H1 (cell line): ENCODE measurements at regions not wholly inside any gene's neighbourhood (a gene's known extent, or its start where the extent isn't known, plus 50 kb on each side); places are given as distances from the start of the nearest gene placed in this dataset.
"Not testable (repeated sequence)": the region's sequence is repeated elsewhere in the genome, so short reads cannot be mapped to it uniquely, and the experiment has no call there.

Experiments used
- CTCF ChIA-PET: fragments of 300-600 bp; sonication (Branson Sonifier 250); formaldehyde crosslinking; loops from one replicate; lab custom pipeline; 2021; ENCODE audit not compliant: partially characterized antibody; lab: Charles Lee
- POLR2A ChIA-PET: fragments of 300-600 bp; sonication (Branson Sonifier 250); formaldehyde crosslinking; loops from one replicate; lab custom pipeline; 2021; ENCODE audit warnings: inconsistent platforms; ENCODE audit not compliant: partially characterized antibody; lab: Charles Lee
- DNase-seq, 2 experiments: peaks; one replicate each; pipeline versions ENCODE4 v3.0.0 to v3.0.0-alpha.2; 2010 to 2022; ENCODE audit warnings: low spot score in 2 of 2, low read depth in 1 of 2, mixed read lengths in 1 of 2
- FAIRE-seq: peaks from 2 replicates; lab custom pipeline; 2011; peaks lifted over from hg19 to GRCh38; lab: Jason Lieb, UNC
- H2AFZ ChIP-seq: 2 replicates; pipeline ENCODE4 v1.8.1; 2012; ENCODE audit warnings: low read length, inconsistent platforms
- H2AK5ac ChIP-seq: 2 replicates; pipeline ENCODE4 v1.6.1; 2013; ENCODE audit warnings: low read depth, low read length
- H2BK120ac ChIP-seq: replicated peaks from 2 replicates; pipeline ENCODE3; 2013; ENCODE audit warnings: low read depth, low read length, inconsistent platforms
- H2BK12ac ChIP-seq: 2 replicates; pipeline ENCODE4 v1.6.1; 2013; ENCODE audit warnings: low read depth, low read length
- H2BK15ac ChIP-seq: 2 replicates; pipeline ENCODE4 v1.6.1; 2013; ENCODE audit warnings: low read length
- H2BK20ac ChIP-seq: 2 replicates; pipeline ENCODE4 v1.6.1; 2013; ENCODE audit warnings: low read length
- H2BK5ac ChIP-seq: 2 replicates; pipeline ENCODE4 v1.6.1; 2013; ENCODE audit warnings: low read depth, low read length
- H3K14ac ChIP-seq: 2 replicates; pipeline ENCODE4 v1.6.1; 2013; ENCODE audit warnings: inconsistent platforms; ENCODE audit not compliant: insufficient read length
- H3K18ac ChIP-seq: 2 replicates; pipeline ENCODE4 v1.6.1; 2013; ENCODE audit warnings: low read length; ENCODE audit errors: extremely low read depth
- H3K23ac ChIP-seq: 2 replicates; pipeline ENCODE4 v1.6.1; 2013; ENCODE audit warnings: inconsistent platforms; ENCODE audit not compliant: insufficient read length
- H3K23me2 ChIP-seq: 2 replicates; pipeline ENCODE4 v1.6.1; 2013; ENCODE audit warnings: low read depth, low read length
- H3K27ac ChIP-seq: 2 replicates; pipeline ENCODE4 v1.6.1; 2011; ENCODE audit warnings: low read depth, low read length, inconsistent platforms
- H3K27me3 ChIP-seq, 4 experiments: replicated peaks in 1 of 4; 1 replicate in 1 of 4; 2 replicates in 3 of 4; pipeline versions ENCODE4 v1.6.1 to v1.8.1; 2011 to 2013; ENCODE audit warnings: low read length in 3 of 4, mild to moderate bottlenecking in 3 of 4, inconsistent platforms in 2 of 4, mixed read lengths in 2 of 4, moderate library complexity in 1 of 4; ENCODE audit not compliant: control insufficient read depth in 3 of 4, insufficient read depth in 3 of 4; ENCODE audit errors: extremely low read depth in 1 of 4
- H3K36me3 ChIP-seq, 4 experiments: 2 replicates each; pipeline versions ENCODE4 v1.6.1 to v1.8.1; 2011 to 2013; ENCODE audit warnings: mild to moderate bottlenecking in 4 of 4, low read length in 3 of 4, moderate library complexity in 2 of 4, control low read depth in 1 of 4, inconsistent platforms in 1 of 4; ENCODE audit not compliant: insufficient read depth in 4 of 4, control insufficient read depth in 2 of 4
- H3K4ac ChIP-seq: replicated peaks from 2 replicates; pipeline ENCODE3; 2013; ENCODE audit warnings: low read length, low read depth, mixed read lengths, inconsistent platforms; ENCODE audit not compliant: insufficient read length
- H3K4me1 ChIP-seq, 4 experiments: replicated peaks in 1 of 4; 1 replicate in 1 of 4; 2 replicates in 3 of 4; pipeline versions ENCODE4 v1.6.1 to v1.8.1; 2011 to 2013; ENCODE audit warnings: low read length in 3 of 4, inconsistent platforms in 2 of 4, mixed read lengths in 1 of 4; ENCODE audit not compliant: insufficient read depth in 4 of 4, control insufficient read depth in 3 of 4
- H3K4me2 ChIP-seq, 2 experiments: 2 replicates each; pipeline versions ENCODE4 v1.6.1 to v1.8.1; 2011 to 2013; ENCODE audit warnings: low read depth in 2 of 2, low read length in 2 of 2, control low read depth in 1 of 2, inconsistent platforms in 1 of 2, mild to moderate bottlenecking in 1 of 2; ENCODE audit not compliant: insufficient read depth in 1 of 2
- H3K4me3 ChIP-seq, 4 experiments: fragments of 200-600, 300-600 bp in 1 of 4; sonication (generic), shearing (Covaris generic), sonication (Bioruptor Twin) in 1 of 4; 2 replicates each; pipeline versions ENCODE4 v1.5.1 to v1.8.1; 2011 to 2016; ENCODE audit warnings: low read length in 4 of 4, low read depth in 3 of 4, control low read depth in 2 of 4, inconsistent platforms in 2 of 4, mild to moderate bottlenecking in 2 of 4, mixed read lengths in 1 of 4, moderate library complexity in 1 of 4; ENCODE audit not compliant: insufficient read depth in 2 of 4; ENCODE audit errors: extremely low read depth in 1 of 4
- H3K56ac ChIP-seq: replicated peaks from 2 replicates; pipeline ENCODE3; 2013; ENCODE audit warnings: low read depth, mild to moderate bottlenecking, mixed read lengths, low read length, inconsistent platforms; ENCODE audit not compliant: insufficient read length
- H3K79me1 ChIP-seq: 2 replicates; pipeline ENCODE4 v1.6.1; 2013; ENCODE audit warnings: low read depth, low read length, control low read depth
- H3K79me2 ChIP-seq, 2 experiments: 2 replicates each; pipeline versions ENCODE4 v1.6.1 to v1.8.1; 2012 to 2013; ENCODE audit warnings: low read length in 2 of 2, mild to moderate bottlenecking in 2 of 2, inconsistent platforms in 1 of 2; ENCODE audit not compliant: insufficient read depth in 2 of 2, control insufficient read depth in 1 of 2
- H3K9ac ChIP-seq, 4 experiments: replicated peaks in 1 of 4; 1 replicate in 1 of 4; 2 replicates in 3 of 4; pipeline versions ENCODE4 v1.6.1 to v1.8.1; 2011 to 2013; ENCODE audit warnings: low read depth in 3 of 4, low read length in 3 of 4, control low read depth in 2 of 4, mild to moderate bottlenecking in 2 of 4, moderate library complexity in 2 of 4, inconsistent platforms in 1 of 4; ENCODE audit errors: extremely low read depth in 1 of 4
- H3K9me3 ChIP-seq, 2 experiments: 2 replicates each; pipeline versions ENCODE4 v1.6.1 to v1.8.1; 2012 to 2013; ENCODE audit warnings: mild to moderate bottlenecking in 2 of 2, moderate library complexity in 2 of 2, control low read depth in 1 of 2, inconsistent platforms in 1 of 2, low read depth in 1 of 2, low read length in 1 of 2, mixed read lengths in 1 of 2; ENCODE audit not compliant: insufficient read depth in 2 of 2
- H4K20me1 ChIP-seq, 2 experiments: replicated peaks in 1 of 2; 2 replicates each; pipeline versions ENCODE3 to v1.8.1; 2011 to 2013; ENCODE audit warnings: inconsistent platforms in 2 of 2, low read length in 2 of 2, mild to moderate bottlenecking in 1 of 2; ENCODE audit not compliant: insufficient read depth in 2 of 2, control insufficient read depth in 1 of 2
- H4K5ac ChIP-seq: 2 replicates; pipeline ENCODE4 v1.6.1; 2013; ENCODE audit warnings: low read length, low read depth, mixed read lengths, inconsistent platforms; ENCODE audit not compliant: insufficient read length
- H4K8ac ChIP-seq: 2 replicates; pipeline ENCODE4 v1.8.0; 2013; ENCODE audit warnings: mild to moderate bottlenecking, moderate library complexity, low read length, inconsistent platforms; ENCODE audit not compliant: insufficient read depth; ENCODE audit errors: extremely low read depth
- H4K91ac ChIP-seq: replicated peaks from 2 replicates; pipeline ENCODE3; 2013; ENCODE audit warnings: low read length, mixed read lengths, inconsistent platforms; ENCODE audit not compliant: insufficient read length
- WGBS, 2 experiments: shearing (Covaris generic) in 1 of 2; methylation state at CpG; one replicate each; pipeline versions ENCODE4 v1.1.6 to v1.1.7; 2013 to 2015; ENCODE audit warnings: low lambda C conversion rate in 2 of 2, mixed read lengths in 2 of 2, inconsistent platforms in 1 of 2, low coverage in 1 of 2, missing lambda C conversion rate in 1 of 2; ENCODE audit not compliant: insufficient replicate concordance in 2 of 2, insufficient coverage in 1 of 2, insufficient read length in 1 of 2; ENCODE audit errors: extremely low coverage in 1 of 2, missing lambda C conversion rate in 1 of 2; 5-methylcytosine and 5-hydroxymethylcytosine counted together

DNA sequence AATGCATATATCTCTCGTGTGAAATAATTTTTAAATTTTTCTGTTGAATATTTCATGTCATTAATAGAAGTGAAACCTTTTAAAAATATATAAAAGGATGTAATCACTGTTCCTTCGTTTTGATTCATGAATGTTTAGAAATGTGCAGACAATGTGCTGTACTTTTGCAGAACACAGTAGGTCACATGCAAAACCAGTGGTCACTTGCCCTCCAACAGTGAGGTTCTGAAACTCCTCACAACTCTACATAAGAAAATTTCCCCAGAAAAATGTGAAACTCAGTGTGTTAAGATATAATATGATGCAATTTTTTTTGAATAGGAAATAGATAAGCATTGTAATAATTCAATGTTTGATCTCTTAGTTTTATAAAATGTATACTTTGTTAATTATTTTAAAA, 747.7 kb upstream of the CDH18 start:
- 81% methylated on average over 2 of the region's 2 CpGs; no CpG with 5 or more reads in 1 of the 2 experiments for WGBS, 2 experiments

GRCh38 chr5:20732223-20732622, 744.2 kb upstream of the CDH18 start:
- H3K18ac ChIP-seq, H3K23me2 ChIP-seq, CTCF ChIA-PET, H3K27me3 ChIP-seq, H3K23ac ChIP-seq, H3K4ac ChIP-seq, H3K14ac ChIP-seq, H2BK5ac ChIP-seq, H2BK120ac ChIP-seq, H3K79me1 ChIP-seq, H2AFZ ChIP-seq, H3K4me3 ChIP-seq, H3K9ac ChIP-seq, H3K27ac ChIP-seq, DNase-seq, FAIRE-seq, H2AK5ac ChIP-seq, H3K4me2 ChIP-seq, H3K4me1 ChIP-seq, H2BK12ac ChIP-seq, H2BK15ac ChIP-seq, H3K56ac ChIP-seq, H2BK20ac ChIP-seq, H4K8ac ChIP-seq, POLR2A ChIA-PET, H3K79me2 ChIP-seq, H4K91ac ChIP-seq, H4K5ac ChIP-seq, H3K9me3 ChIP-seq, H4K20me1 ChIP-seq, H3K36me3 ChIP-seq: not testable (repeated sequence)
- 94% methylated on average over 1 of the region's 1 CpG; no CpG with 5 or more reads in 1 of the 2 experiments for WGBS, 2 experiments

More for the DNA sequence above, 747.7 kb upstream of the CDH18 start:
- POLR2A ChIA-PET, H3K36me3 ChIP-seq, H3K4me1 ChIP-seq, H3K9me3 ChIP-seq, DNase-seq, CTCF ChIA-PET, FAIRE-seq, H4K8ac ChIP-seq, H4K91ac ChIP-seq, H3K27ac ChIP-seq, H3K9ac ChIP-seq, H4K5ac ChIP-seq, H3K56ac ChIP-seq, H2AK5ac ChIP-seq, H3K27me3 ChIP-seq, H3K23ac ChIP-seq, H2BK15ac ChIP-seq, H3K4me2 ChIP-seq, H3K79me1 ChIP-seq, H3K4ac ChIP-seq, H3K18ac ChIP-seq, H2BK20ac ChIP-seq, H3K4me3 ChIP-seq, H2BK12ac ChIP-seq, H3K14ac ChIP-seq, H3K79me2 ChIP-seq, H2BK5ac ChIP-seq, H3K23me2 ChIP-seq, H2AFZ ChIP-seq, H2BK120ac ChIP-seq, H4K20me1 ChIP-seq: not testable (repeated sequence)
